ENCODE measurements at regions not wholly inside any gene's neighbourhood (a gene's known extent, or its start where the extent isn't known, plus 50 kb on each side); places are given as distances from the start of the nearest gene placed in this dataset.

GRCh38 chr5:171603591-171603990 lies 182.0 kb upstream of the SMIM23 start:
- 50% methylated on average over 1 of the region's 2 CpGs; no CpG with 5 or more reads in 1 of the 2 experiments for WGBS, 2 experiments (ENCODE audit: insufficient coverage in 2 of 2)
- H3K9me3 ChIP-seq (ENCODE audit: control insufficient read depth, low read length): peaks cover 6% of the 10 kb centered on the region
- H3K4me1 ChIP-seq (ENCODE audit: control insufficient read depth, insufficient read depth, low read length, poor library complexity, severe bottlenecking): no peaks in the 10 kb centered on the region
- H3K36me3 ChIP-seq (ENCODE audit: control insufficient read depth, insufficient read depth, low read length): no peaks in the 10 kb centered on the region
- no peak overlapping the region for H3K27ac ChIP-seq (ENCODE audit: low read depth, low read length, severe bottlenecking)
- H3K4me3 ChIP-seq (ENCODE audit: extremely low read depth, insufficient read depth, low read length, poor library complexity, severe bottlenecking): no peak overlapping the region

GRCh38 chr5:171604195-171604594 lies 181.4 kb upstream of the SMIM23 start:
- Histone ChIP-seq H3K27ac (ENCODE audit: low read depth, low read length, severe bottlenecking) (no peak overlapping the region), H3K36me3 (ENCODE audit: control insufficient read depth, insufficient read depth, low read length) (no peaks in the 10 kb centered on the region), H3K4me1 (ENCODE audit: control insufficient read depth, insufficient read depth, low read length, poor library complexity, severe bottlenecking) (no peaks in the 10 kb centered on the region), H3K9me3 (ENCODE audit: control insufficient read depth, low read length) (peaks cover 6% of the 10 kb centered on the region), H3K4me3 (ENCODE audit: extremely low read depth, insufficient read depth, low read length, poor library complexity, severe bottlenecking) (no peak overlapping the region)

GRCh38 chr5:171606414-171607024 lies 179.1 kb upstream of the SMIM23 start:
- peaks cover 6% of the 10 kb centered on the region for H3K9me3 ChIP-seq (ENCODE audit: control insufficient read depth, low read length)
- H3K36me3 ChIP-seq (ENCODE audit: control insufficient read depth, insufficient read depth, low read length): no peaks in the 10 kb centered on the region

GRCh38 chr5:171607863-171608262 lies 177.8 kb upstream of the SMIM23 start:
- Histone ChIP-seq H3K4me3 (ENCODE audit: extremely low read depth, insufficient read depth, low read length, poor library complexity, severe bottlenecking) (no peak overlapping the region), H3K9me3 (ENCODE audit: control insufficient read depth, low read length) (peaks cover 6% of the 10 kb centered on the region), H3K36me3 (ENCODE audit: control insufficient read depth, insufficient read depth, low read length) (no peaks in the 10 kb centered on the region), H3K27ac (ENCODE audit: low read depth, low read length, severe bottlenecking) (no peak overlapping the region), H3K4me1 (ENCODE audit: control insufficient read depth, insufficient read depth, low read length, poor library complexity, severe bottlenecking) (no peaks in the 10 kb centered on the region)
- 100% methylated on average over 1 of the region's 2 CpGs; no CpG with 5 or more reads in 1 of the 2 experiments for WGBS, 2 experiments (ENCODE audit: insufficient coverage in 2 of 2)

More at GRCh38 chr5:171606414-171607024, 179.1 kb upstream of the SMIM23 start:
- no peak overlapping the region for H3K27ac ChIP-seq (ENCODE audit: low read depth, low read length, severe bottlenecking)
- no peaks in the 10 kb centered on the region for H3K4me1 ChIP-seq (ENCODE audit: control insufficient read depth, insufficient read depth, low read length, poor library complexity, severe bottlenecking)
- H3K4me3 ChIP-seq (ENCODE audit: extremely low read depth, insufficient read depth, low read length, poor library complexity, severe bottlenecking): no peak overlapping the region

- no peaks in the 10 kb centered on the region for H3K4me1 ChIP-seq (ENCODE audit: control insufficient read depth, insufficient read depth, low read length, poor library complexity, severe bottlenecking)
- WGBS, 2 experiments (ENCODE audit: insufficient coverage in 2 of 2): no CpG with 5 or more reads among the region's 3 CpGs
- no peaks in the 10 kb centered on the region for H3K36me3 ChIP-seq (ENCODE audit: control insufficient read depth, insufficient read depth, low read length)
- H3K9me3 ChIP-seq (ENCODE audit: control insufficient read depth, low read length): peaks cover 6% of the 10 kb centered on the region
- H3K4me3 ChIP-seq (ENCODE audit: extremely low read depth, insufficient read depth, low read length, poor library complexity, severe bottlenecking): no peak overlapping the region
- H3K27ac ChIP-seq (ENCODE audit: low read depth, low read length, severe bottlenecking): no peak overlapping the region
Measured at GRCh38 chr5:171609806-171610452, 175.7 kb upstream of the SMIM23 start.

GRCh38 chr5:171610686-171611085 lies 174.9 kb upstream of the SMIM23 start:
- H3K36me3 ChIP-seq (ENCODE audit: control insufficient read depth, insufficient read depth, low read length): no peaks in the 10 kb centered on the region
- 86 to 98% methylated on average over 4 of the region's 5 CpGs for whole genome bisulfite sequencing, 2 experiments (ENCODE audit: insufficient coverage in 2 of 2)

GRCh38 chr5:171612749-171613148 lies 172.9 kb upstream of the SMIM23 start:
- Histone ChIP-seq H3K4me3 (ENCODE audit: extremely low read depth, insufficient read depth, low read length, poor library complexity, severe bottlenecking) (no peak overlapping the region), H3K4me1 (ENCODE audit: control insufficient read depth, insufficient read depth, low read length, poor library complexity, severe bottlenecking) (peaks cover 3% of the 10 kb centered on the region)
- 77 to 92% methylated on average over 4 of the region's 5 CpGs for WGBS, 2 experiments (ENCODE audit: insufficient coverage in 2 of 2)

More at GRCh38 chr5:171610686-171611085, 174.9 kb upstream of the SMIM23 start:
- Histone ChIP-seq H3K9me3 (ENCODE audit: control insufficient read depth, low read length) (peaks cover 6% of the 10 kb centered on the region), H3K4me1 (ENCODE audit: control insufficient read depth, insufficient read depth, low read length, poor library complexity, severe bottlenecking) (peaks cover under 1% of the 10 kb centered on the region), H3K27ac (ENCODE audit: low read depth, low read length, severe bottlenecking) (no peak overlapping the region), H3K4me3 (ENCODE audit: extremely low read depth, insufficient read depth, low read length, poor library complexity, severe bottlenecking) (no peak overlapping the region)

GRCh38 chr5:171614511-171614910 lies 171.1 kb upstream of the SMIM23 start:
- no peaks in the 10 kb centered on the region for H3K36me3 ChIP-seq (ENCODE audit: control insufficient read depth, insufficient read depth, low read length)
- H3K4me1 ChIP-seq (ENCODE audit: control insufficient read depth, insufficient read depth, low read length, poor library complexity, severe bottlenecking): peaks cover 3% of the 10 kb centered on the region
- H3K4me3 ChIP-seq (ENCODE audit: extremely low read depth, insufficient read depth, low read length, poor library complexity, severe bottlenecking): no peak overlapping the region
- H3K27ac ChIP-seq (ENCODE audit: low read depth, low read length, severe bottlenecking): no peak overlapping the region
- no peaks in the 10 kb centered on the region for H3K9me3 ChIP-seq (ENCODE audit: control insufficient read depth, low read length)
- WGBS, 2 experiments (ENCODE audit: insufficient coverage in 2 of 2): 67 to 100% methylated on average over 1 of the region's 5 CpGs

More at GRCh38 chr5:171612749-171613148, 172.9 kb upstream of the SMIM23 start:
- no peak overlapping the region for H3K27ac ChIP-seq (ENCODE audit: low read depth, low read length, severe bottlenecking)
- no peaks in the 10 kb centered on the region for H3K36me3 ChIP-seq (ENCODE audit: control insufficient read depth, insufficient read depth, low read length)
- H3K9me3 ChIP-seq (ENCODE audit: control insufficient read depth, low read length): no peaks in the 10 kb centered on the region

GRCh38 chr5:171614971-171615653 lies 170.5 kb upstream of the SMIM23 start:
- 67 to 71% methylated on average over 15 to 20 of the region's 22 CpGs for WGBS, 2 experiments (ENCODE audit: insufficient coverage in 2 of 2)
- Histone ChIP-seq H3K4me1 (ENCODE audit: control insufficient read depth, insufficient read depth, low read length, poor library complexity, severe bottlenecking) (peaks cover 3% of the 10 kb centered on the region), H3K27ac (ENCODE audit: low read depth, low read length, severe bottlenecking) (no peak overlapping the region), H3K9me3 (ENCODE audit: control insufficient read depth, low read length) (no peaks in the 10 kb centered on the region), H3K36me3 (ENCODE audit: control insufficient read depth, insufficient read depth, low read length) (no peaks in the 10 kb centered on the region), H3K4me3 (ENCODE audit: extremely low read depth, insufficient read depth, low read length, poor library complexity, severe bottlenecking) (no peak overlapping the region)

GRCh38 chr5:171615705-171616640 lies 169.6 kb upstream of the SMIM23 start:
- H3K4me3 ChIP-seq (ENCODE audit: extremely low read depth, insufficient read depth, low read length, poor library complexity, severe bottlenecking): no peak overlapping the region
- WGBS, 2 experiments (ENCODE audit: insufficient coverage in 2 of 2): 23 to 44% methylated on average over 9 to 10 of the region's 22 CpGs
- H3K27ac ChIP-seq (ENCODE audit: low read depth, low read length, severe bottlenecking): no peak overlapping the region
- peaks cover 3% of the 10 kb centered on the region for H3K4me1 ChIP-seq (ENCODE audit: control insufficient read depth, insufficient read depth, low read length, poor library complexity, severe bottlenecking)
- H3K36me3 ChIP-seq (ENCODE audit: control insufficient read depth, insufficient read depth, low read length): no peaks in the 10 kb centered on the region
- no peaks in the 10 kb centered on the region for H3K9me3 ChIP-seq (ENCODE audit: control insufficient read depth, low read length)

All from mesodermal cell (in vitro differentiated cells).